ENCODE measurements at regions not wholly inside any gene's neighbourhood (a gene's known extent, or its start where the extent isn't known, plus 50 kb on each side); places are given as distances from the start of the nearest gene placed in this dataset.

GRCh38 chr13:80199585-80200292 lies 141.2 kb downstream of the SPRY2 start:
- TF ChIP-seq CTCF (IDR thresholded peaks at IDR 0.05) (no peak), POLR2A (IDR thresholded peaks at IDR 0.05) (no peak)
- H3K36me3 ChIP-seq, result no peaks in the 10 kb centered on the region
- 50 to 57% (median 53%) methylated on average over 3 of the region's 3 CpGs for WGBS, 3 donors
- no peaks in the 10 kb centered on the region for H3K9me3 ChIP-seq
- no peaks in the 10 kb centered on the region for H3K27me3 ChIP-seq
- no peak overlapping the region for H3K4me3 ChIP-seq
- H3K4me1 ChIP-seq (ENCODE audit: insufficient read depth), result no peaks in the 10 kb centered on the region
- DNase-seq, result no peak
- intact Hi-C loops (cut with DNase I), result no loop called here
- H3K27ac ChIP-seq, result no peak overlapping the region

DNA sequence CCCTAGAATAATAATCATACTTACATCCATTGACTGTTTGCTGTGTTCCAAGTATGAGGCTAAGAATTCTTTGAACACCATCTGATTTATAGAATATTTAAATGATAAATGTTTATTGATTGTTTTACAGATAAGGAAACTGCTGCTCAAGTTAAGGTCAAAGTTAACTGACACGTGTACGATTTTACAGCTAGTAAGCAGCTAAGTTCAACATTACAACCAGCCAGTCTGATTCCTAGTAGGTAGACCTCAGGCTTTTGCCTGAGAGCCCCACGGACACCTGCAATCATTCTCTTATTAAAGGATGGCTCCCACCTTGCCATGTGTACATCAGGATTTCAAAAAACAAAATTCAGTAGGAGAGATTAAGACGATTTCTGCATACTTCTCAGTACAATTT lies 141.9 kb downstream of the SPRY2 start:
- Histone ChIP-seq H3K4me1 (ENCODE audit: insufficient read depth) (no peaks in the 10 kb centered on the region), H3K4me3 (no peak overlapping the region), H3K27me3 (no peaks in the 10 kb centered on the region), H3K27ac (no peak overlapping the region), H3K9me3 (no peaks in the 10 kb centered on the region), H3K36me3 (no peaks in the 10 kb centered on the region)
- 85 to 90% (median 85%) methylated on average over 4 of the region's 4 CpGs for whole genome bisulfite sequencing, 3 donors
- intact Hi-C loops (cut with DNase I), result no loop called here
- DNase-seq, result no peak
- TF ChIP-seq POLR2A (IDR thresholded peaks at IDR 0.05) (no peak), EP300 (IDR thresholded peaks at IDR 0.05) (no peak), CTCF (IDR thresholded peaks at IDR 0.05) (no peak)

- intact Hi-C loops (cut with DNase I), result no loop called here
- H3K36me3 ChIP-seq, result no peaks in the 10 kb centered on the region
- no peak for TF ChIP-seq POLR2A (IDR thresholded peaks at IDR 0.05)
- TF ChIP-seq EP300 (IDR thresholded peaks at IDR 0.05), result no peak
- no peak for TF ChIP-seq CTCF (IDR thresholded peaks at IDR 0.05)
- H3K27me3 ChIP-seq, result no peaks in the 10 kb centered on the region
- WGBS, 3 donors, result 82 to 96% (median 84%) methylated on average over 2 of the region's 2 CpGs
- no peak for DNase-seq
- no peaks in the 10 kb centered on the region for H3K4me1 ChIP-seq (ENCODE audit: insufficient read depth)
- H3K9me3 ChIP-seq, result no peaks in the 10 kb centered on the region
- H3K4me3 ChIP-seq, result no peak overlapping the region
- H3K27ac ChIP-seq, result no peak overlapping the region
These were observed 144.2 kb downstream of the SPRY2 start for GRCh38 chr13:80196756-80197155.

DNA sequence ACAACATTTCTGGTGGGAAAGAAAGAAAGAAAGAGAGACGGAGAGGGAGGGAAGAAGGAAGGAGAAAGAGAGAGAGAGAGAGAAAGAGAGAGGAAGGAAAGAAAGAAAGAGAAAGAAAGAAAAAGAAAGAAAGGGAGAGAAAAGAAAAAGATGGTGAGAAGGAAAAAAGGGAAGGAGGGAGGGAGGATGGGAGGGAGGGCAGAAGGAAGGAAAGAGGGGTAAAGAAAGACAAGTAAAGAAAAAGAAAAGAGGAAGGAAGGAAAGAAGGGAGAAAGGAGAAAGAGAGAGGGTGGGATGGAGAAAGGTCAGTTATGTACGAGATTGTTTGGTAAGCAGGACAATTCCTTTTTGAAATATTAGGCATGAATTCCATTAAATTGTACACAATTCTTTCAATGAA lies 145.3 kb downstream of the SPRY2 start:
- WGBS, 3 donors, result 79 to 86% (median 84%) methylated on average over 2 of the region's 2 CpGs
- no peaks in the 10 kb centered on the region for H3K36me3 ChIP-seq
- H3K27ac ChIP-seq, result no peak overlapping the region
- no peak for DNase-seq
- TF ChIP-seq EP300 (IDR thresholded peaks at IDR 0.05) (no peak), POLR2A (IDR thresholded peaks at IDR 0.05) (no peak), CTCF (IDR thresholded peaks at IDR 0.05) (no peak)
- H3K4me3 ChIP-seq, result no peak overlapping the region
- no peaks in the 10 kb centered on the region for H3K9me3 ChIP-seq
- intact Hi-C loops (cut with DNase I), result no loop called here
- no peaks in the 10 kb centered on the region for H3K27me3 ChIP-seq
- no peaks in the 10 kb centered on the region for H3K4me1 ChIP-seq (ENCODE audit: insufficient read depth)

Measured in ovary (tissue), 7 donors.